H1 (cell line): ENCODE measurements at regions not wholly inside any gene's neighbourhood (a gene's known extent, or its start where the extent isn't known, plus 50 kb on each side); places are given as distances from the start of the nearest gene placed in this dataset.

Experiments used
- CTCF ChIA-PET: fragments of 300-600 bp; sonication (Branson Sonifier 250); formaldehyde crosslinking; loops from one replicate; lab custom pipeline; 2021; ENCODE audit not compliant: partially characterized antibody; lab: Charles Lee
- POLR2A ChIA-PET: fragments of 300-600 bp; sonication (Branson Sonifier 250); formaldehyde crosslinking; loops from one replicate; lab custom pipeline; 2021; ENCODE audit warnings: inconsistent platforms; ENCODE audit not compliant: partially characterized antibody; lab: Charles Lee
- DNase-seq, 2 experiments: peaks; one replicate each; pipeline versions ENCODE4 v3.0.0 to v3.0.0-alpha.2; 2010 to 2022; ENCODE audit warnings: low spot score in 2 of 2, low read depth in 1 of 2, mixed read lengths in 1 of 2
- FAIRE-seq: peaks from 2 replicates; lab custom pipeline; 2011; peaks lifted over from hg19 to GRCh38; lab: Jason Lieb, UNC
- H2AFZ ChIP-seq: 2 replicates; pipeline ENCODE4 v1.8.1; 2012; ENCODE audit warnings: low read length, inconsistent platforms
- H2AK5ac ChIP-seq: 2 replicates; pipeline ENCODE4 v1.6.1; 2013; ENCODE audit warnings: low read depth, low read length
- H2BK120ac ChIP-seq: replicated peaks from 2 replicates; pipeline ENCODE3; 2013; ENCODE audit warnings: low read depth, low read length, inconsistent platforms
- H2BK12ac ChIP-seq: 2 replicates; pipeline ENCODE4 v1.6.1; 2013; ENCODE audit warnings: low read depth, low read length
- H2BK15ac ChIP-seq: 2 replicates; pipeline ENCODE4 v1.6.1; 2013; ENCODE audit warnings: low read length
- H2BK20ac ChIP-seq: 2 replicates; pipeline ENCODE4 v1.6.1; 2013; ENCODE audit warnings: low read length
- H2BK5ac ChIP-seq: 2 replicates; pipeline ENCODE4 v1.6.1; 2013; ENCODE audit warnings: low read depth, low read length
- H3K14ac ChIP-seq: 2 replicates; pipeline ENCODE4 v1.6.1; 2013; ENCODE audit warnings: inconsistent platforms; ENCODE audit not compliant: insufficient read length
- H3K18ac ChIP-seq: 2 replicates; pipeline ENCODE4 v1.6.1; 2013; ENCODE audit warnings: low read length; ENCODE audit errors: extremely low read depth
- H3K23ac ChIP-seq: 2 replicates; pipeline ENCODE4 v1.6.1; 2013; ENCODE audit warnings: inconsistent platforms; ENCODE audit not compliant: insufficient read length
- H3K23me2 ChIP-seq: 2 replicates; pipeline ENCODE4 v1.6.1; 2013; ENCODE audit warnings: low read depth, low read length
- H3K27ac ChIP-seq: 2 replicates; pipeline ENCODE4 v1.6.1; 2011; ENCODE audit warnings: low read depth, low read length, inconsistent platforms
- H3K27me3 ChIP-seq, 4 experiments: replicated peaks in 1 of 4; 1 replicate in 1 of 4; 2 replicates in 3 of 4; pipeline versions ENCODE4 v1.6.1 to v1.8.1; 2011 to 2013; ENCODE audit warnings: low read length in 3 of 4, mild to moderate bottlenecking in 3 of 4, inconsistent platforms in 2 of 4, mixed read lengths in 2 of 4, moderate library complexity in 1 of 4; ENCODE audit not compliant: control insufficient read depth in 3 of 4, insufficient read depth in 3 of 4; ENCODE audit errors: extremely low read depth in 1 of 4
- H3K36me3 ChIP-seq, 4 experiments: 2 replicates each; pipeline versions ENCODE4 v1.6.1 to v1.8.1; 2011 to 2013; ENCODE audit warnings: mild to moderate bottlenecking in 4 of 4, low read length in 3 of 4, moderate library complexity in 2 of 4, control low read depth in 1 of 4, inconsistent platforms in 1 of 4; ENCODE audit not compliant: insufficient read depth in 4 of 4, control insufficient read depth in 2 of 4
- H3K4ac ChIP-seq: replicated peaks from 2 replicates; pipeline ENCODE3; 2013; ENCODE audit warnings: low read length, low read depth, mixed read lengths, inconsistent platforms; ENCODE audit not compliant: insufficient read length
- H3K4me1 ChIP-seq, 4 experiments: replicated peaks in 1 of 4; 1 replicate in 1 of 4; 2 replicates in 3 of 4; pipeline versions ENCODE4 v1.6.1 to v1.8.1; 2011 to 2013; ENCODE audit warnings: low read length in 3 of 4, inconsistent platforms in 2 of 4, mixed read lengths in 1 of 4; ENCODE audit not compliant: insufficient read depth in 4 of 4, control insufficient read depth in 3 of 4
- H3K4me2 ChIP-seq, 2 experiments: 2 replicates each; pipeline versions ENCODE4 v1.6.1 to v1.8.1; 2011 to 2013; ENCODE audit warnings: low read depth in 2 of 2, low read length in 2 of 2, control low read depth in 1 of 2, inconsistent platforms in 1 of 2, mild to moderate bottlenecking in 1 of 2; ENCODE audit not compliant: insufficient read depth in 1 of 2
- H3K4me3 ChIP-seq, 4 experiments: fragments of 200-600, 300-600 bp in 1 of 4; sonication (generic), shearing (Covaris generic), sonication (Bioruptor Twin) in 1 of 4; 2 replicates each; pipeline versions ENCODE4 v1.5.1 to v1.8.1; 2011 to 2016; ENCODE audit warnings: low read length in 4 of 4, low read depth in 3 of 4, control low read depth in 2 of 4, inconsistent platforms in 2 of 4, mild to moderate bottlenecking in 2 of 4, mixed read lengths in 1 of 4, moderate library complexity in 1 of 4; ENCODE audit not compliant: insufficient read depth in 2 of 4; ENCODE audit errors: extremely low read depth in 1 of 4
- H3K56ac ChIP-seq: replicated peaks from 2 replicates; pipeline ENCODE3; 2013; ENCODE audit warnings: low read depth, mild to moderate bottlenecking, mixed read lengths, low read length, inconsistent platforms; ENCODE audit not compliant: insufficient read length
- H3K79me1 ChIP-seq: 2 replicates; pipeline ENCODE4 v1.6.1; 2013; ENCODE audit warnings: low read depth, low read length, control low read depth
- H3K79me2 ChIP-seq, 2 experiments: 2 replicates each; pipeline versions ENCODE4 v1.6.1 to v1.8.1; 2012 to 2013; ENCODE audit warnings: low read length in 2 of 2, mild to moderate bottlenecking in 2 of 2, inconsistent platforms in 1 of 2; ENCODE audit not compliant: insufficient read depth in 2 of 2, control insufficient read depth in 1 of 2
- H3K9ac ChIP-seq, 4 experiments: replicated peaks in 1 of 4; 1 replicate in 1 of 4; 2 replicates in 3 of 4; pipeline versions ENCODE4 v1.6.1 to v1.8.1; 2011 to 2013; ENCODE audit warnings: low read depth in 3 of 4, low read length in 3 of 4, control low read depth in 2 of 4, mild to moderate bottlenecking in 2 of 4, moderate library complexity in 2 of 4, inconsistent platforms in 1 of 4; ENCODE audit errors: extremely low read depth in 1 of 4
- H3K9me3 ChIP-seq, 2 experiments: 2 replicates each; pipeline versions ENCODE4 v1.6.1 to v1.8.1; 2012 to 2013; ENCODE audit warnings: mild to moderate bottlenecking in 2 of 2, moderate library complexity in 2 of 2, control low read depth in 1 of 2, inconsistent platforms in 1 of 2, low read depth in 1 of 2, low read length in 1 of 2, mixed read lengths in 1 of 2; ENCODE audit not compliant: insufficient read depth in 2 of 2
- H4K20me1 ChIP-seq, 2 experiments: replicated peaks in 1 of 2; 2 replicates each; pipeline versions ENCODE3 to v1.8.1; 2011 to 2013; ENCODE audit warnings: inconsistent platforms in 2 of 2, low read length in 2 of 2, mild to moderate bottlenecking in 1 of 2; ENCODE audit not compliant: insufficient read depth in 2 of 2, control insufficient read depth in 1 of 2
- H4K5ac ChIP-seq: 2 replicates; pipeline ENCODE4 v1.6.1; 2013; ENCODE audit warnings: low read length, low read depth, mixed read lengths, inconsistent platforms; ENCODE audit not compliant: insufficient read length
- H4K8ac ChIP-seq: 2 replicates; pipeline ENCODE4 v1.8.0; 2013; ENCODE audit warnings: mild to moderate bottlenecking, moderate library complexity, low read length, inconsistent platforms; ENCODE audit not compliant: insufficient read depth; ENCODE audit errors: extremely low read depth
- H4K91ac ChIP-seq: replicated peaks from 2 replicates; pipeline ENCODE3; 2013; ENCODE audit warnings: low read length, mixed read lengths, inconsistent platforms; ENCODE audit not compliant: insufficient read length
- HDAC2 ChIP-seq, 2 experiments: fragments of 300-600 bp in 1 of 2; sonication (generic) in 1 of 2; IDR thresholded peaks; 2 replicates each; pipeline ENCODE4 v1.6.1; 2011 to 2012; ENCODE audit warnings: low read depth in 2 of 2, low read length in 2 of 2, mild to moderate bottlenecking in 2 of 2, moderate library complexity in 2 of 2, borderline replicate concordance in 1 of 2, inconsistent platforms in 1 of 2
- MAFK ChIP-seq: IDR thresholded peaks from 2 replicates; pipeline ENCODE4 v1.6.1; 2012; ENCODE audit warnings: low read depth, mild to moderate bottlenecking, improper control_type of control experiment, low read length
- RBBP5 ChIP-seq: IDR thresholded peaks from 2 replicates; pipeline ENCODE4 v1.7.1; 2012; ENCODE audit warnings: low read depth, mild to moderate bottlenecking, inconsistent platforms, low read length, moderate library complexity, borderline replicate concordance
- SIX5 ChIP-seq: IDR thresholded peaks from 2 replicates; pipeline ENCODE4 v1.6.1; 2011; ENCODE audit warnings: mild to moderate bottlenecking, low read depth, low read length
- YY1 ChIP-seq: IDR thresholded peaks from 2 replicates; pipeline ENCODE4 v1.6.1; 2011; ENCODE audit warnings: low read depth, mild to moderate bottlenecking, low read length
- WGBS, 2 experiments: shearing (Covaris generic) in 1 of 2; methylation state at CpG; one replicate each; pipeline versions ENCODE4 v1.1.6 to v1.1.7; 2013 to 2015; ENCODE audit warnings: low lambda C conversion rate in 2 of 2, mixed read lengths in 2 of 2, inconsistent platforms in 1 of 2, low coverage in 1 of 2, missing lambda C conversion rate in 1 of 2; ENCODE audit not compliant: insufficient replicate concordance in 2 of 2, insufficient coverage in 1 of 2, insufficient read length in 1 of 2; ENCODE audit errors: extremely low coverage in 1 of 2, missing lambda C conversion rate in 1 of 2; 5-methylcytosine and 5-hydroxymethylcytosine counted together

GRCh38 chr3:82773207-82773606, 1011.8 kb upstream of the GBE1 start:
- H2BK120ac ChIP-seq, result no peak overlapping the region
- no peak overlapping the region for H3K9ac ChIP-seq
- H3K79me2 ChIP-seq, result no peaks in the 10 kb centered on the region
- H3K4ac ChIP-seq, result no peak overlapping the region
- ChIA-PET POLR2A (no interaction called here), CTCF (no interaction called here)
- peaks cover 0 to 2% of the 10 kb centered on the region in 2 experiments; a peak in 2 of 4 replicates for H3K9me3 ChIP-seq
- TF ChIP-seq SIX5 (no peak), HDAC2 (IDR thresholded peaks at IDR 0.05; ENCODE audit: borderline replicate concordance in 1 of 2, low read depth in 2 of 2, low read length in 2 of 2) (no peak), MAFK (peak; percentile 61), YY1 (0 out of 2 replicates have a peak, but pooled peaks have one; percentile 17), RBBP5 (no peak)
- no peaks in the 10 kb centered on the region for H3K4me1 ChIP-seq
- H3K23ac ChIP-seq, result no peak overlapping the region
- no peak overlapping the region for H2BK5ac ChIP-seq
- no peak overlapping the region for H3K14ac ChIP-seq
- no peak overlapping the region for H2BK15ac ChIP-seq
- no peak overlapping the region for H2AK5ac ChIP-seq
- no peak for FAIRE-seq
- no peaks in the 10 kb centered on the region for H3K23me2 ChIP-seq
- H3K56ac ChIP-seq, result no peak overlapping the region
- DNase-seq, result no peak
- 90% methylated on average over 4 of the region's 4 CpGs; no CpG with 5 or more reads in 1 of the 2 experiments for WGBS, 2 experiments
- no peak overlapping the region for H2BK20ac ChIP-seq
- no peak overlapping the region for H4K91ac ChIP-seq
- no peak overlapping the region for H2BK12ac ChIP-seq
- H2AFZ ChIP-seq, result peak overlapping the region; percentile 76; the same call in 1 of the 2 replicates
- H3K18ac ChIP-seq, result no peak overlapping the region
- no peaks in the 10 kb centered on the region for H3K27me3 ChIP-seq
- H3K36me3 ChIP-seq, result no peaks in the 10 kb centered on the region
- no peaks in the 10 kb centered on the region for H4K20me1 ChIP-seq
- no peak overlapping the region for H3K4me3 ChIP-seq
- no peak overlapping the region for H4K5ac ChIP-seq
- no peaks in the 10 kb centered on the region for H3K79me1 ChIP-seq
- H4K8ac ChIP-seq, result no peak overlapping the region
- H3K4me2 ChIP-seq, result no peak overlapping the region
- no peak overlapping the region for H3K27ac ChIP-seq
